ENCODE measurements at regions not wholly inside any gene's neighbourhood (a gene's known extent, or its start where the extent isn't known, plus 50 kb on each side); places are given as distances from the start of the nearest gene placed in this dataset.

- Mint-ChIP-seq H3K9me3 (no peaks in the 10 kb centered on the region), H3K4me3 (no peak overlapping the region), H3K4me1 (peaks cover 5% of the 10 kb centered on the region), H3K27ac (ENCODE audit: unreplicated experiment) (no peak overlapping the region), H3K36me3 (ENCODE audit: low read depth) (no peaks in the 10 kb centered on the region), H3K27me3 (ENCODE audit: low read depth) (no peaks in the 10 kb centered on the region)
- TF ChIP-seq, protein P1, sequence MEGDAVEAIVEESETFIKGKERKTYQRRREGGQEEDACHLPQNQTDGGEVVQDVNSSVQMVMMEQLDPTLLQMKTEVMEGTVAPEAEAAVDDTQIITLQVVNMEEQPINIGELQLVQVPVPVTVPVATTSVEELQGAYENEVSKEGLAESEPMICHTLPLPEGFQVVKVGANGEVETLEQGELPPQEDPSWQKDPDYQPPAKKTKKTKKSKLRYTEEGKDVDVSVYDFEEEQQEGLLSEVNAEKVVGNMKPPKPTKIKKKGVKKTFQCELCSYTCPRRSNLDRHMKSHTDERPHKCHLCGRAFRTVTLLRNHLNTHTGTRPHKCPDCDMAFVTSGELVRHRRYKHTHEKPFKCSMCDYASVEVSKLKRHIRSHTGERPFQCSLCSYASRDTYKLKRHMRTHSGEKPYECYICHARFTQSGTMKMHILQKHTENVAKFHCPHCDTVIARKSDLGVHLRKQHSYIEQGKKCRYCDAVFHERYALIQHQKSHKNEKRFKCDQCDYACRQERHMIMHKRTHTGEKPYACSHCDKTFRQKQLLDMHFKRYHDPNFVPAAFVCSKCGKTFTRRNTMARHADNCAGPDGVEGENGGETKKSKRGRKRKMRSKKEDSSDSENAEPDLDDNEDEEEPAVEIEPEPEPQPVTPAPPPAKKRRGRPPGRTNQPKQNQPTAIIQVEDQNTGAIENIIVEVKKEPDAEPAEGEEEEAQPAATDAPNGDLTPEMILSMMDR (conservative IDR thresholded peaks at IDR 0.05) = no peak
- DNase-seq (ENCODE audit: low read depth, low spot score) = no peak
Measured at GRCh38 chr11:42066113-42066512, 606.7 kb upstream of the LRRC4C start.

GRCh38 chr11:42074306-42074705 is 614.9 kb upstream of the LRRC4C start:
- Mint-ChIP-seq H3K27me3 (ENCODE audit: low read depth) (no peaks in the 10 kb centered on the region), H3K36me3 (ENCODE audit: low read depth) (no peaks in the 10 kb centered on the region), H3K4me3 (no peak overlapping the region), H3K4me1 (no peaks in the 10 kb centered on the region), H3K9me3 (no peaks in the 10 kb centered on the region), H3K27ac (ENCODE audit: unreplicated experiment) (no peak overlapping the region)
- DNase-seq (ENCODE audit: low read depth, low spot score) = no peak
- TF ChIP-seq, protein P1 (conservative IDR thresholded peaks at IDR 0.05) = no peak

GRCh38 chr11:42075180-42075579 is 615.7 kb upstream of the LRRC4C start:
- Mint-ChIP-seq H3K36me3 (ENCODE audit: low read depth) (no peaks in the 10 kb centered on the region), H3K27ac (ENCODE audit: unreplicated experiment) (no peak overlapping the region), H3K27me3 (ENCODE audit: low read depth) (no peaks in the 10 kb centered on the region), H3K4me3 (no peak overlapping the region), H3K4me1 (no peaks in the 10 kb centered on the region), H3K9me3 (no peaks in the 10 kb centered on the region)
- TF ChIP-seq, protein P1 (conservative IDR thresholded peaks at IDR 0.05) = no peak
- no peak for DNase-seq (ENCODE audit: low read depth, low spot score)

- no peaks in the 10 kb centered on the region for H3K27me3 Mint-ChIP-seq (ENCODE audit: low read depth)
- no peaks in the 10 kb centered on the region for H3K9me3 Mint-ChIP-seq
- TF ChIP-seq, protein P1 (conservative IDR thresholded peaks at IDR 0.05) = no peak
- DNase-seq (ENCODE audit: low read depth, low spot score) = no peak
- H3K4me1 Mint-ChIP-seq = peaks cover 3% of the 10 kb centered on the region
- H3K4me3 Mint-ChIP-seq = no peak overlapping the region
- no peak overlapping the region for H3K27ac Mint-ChIP-seq (ENCODE audit: unreplicated experiment)
- no peaks in the 10 kb centered on the region for H3K36me3 Mint-ChIP-seq (ENCODE audit: low read depth)
Measured at GRCh38 chr11:42077794-42078193, 618.3 kb upstream of the LRRC4C start.

DNA sequence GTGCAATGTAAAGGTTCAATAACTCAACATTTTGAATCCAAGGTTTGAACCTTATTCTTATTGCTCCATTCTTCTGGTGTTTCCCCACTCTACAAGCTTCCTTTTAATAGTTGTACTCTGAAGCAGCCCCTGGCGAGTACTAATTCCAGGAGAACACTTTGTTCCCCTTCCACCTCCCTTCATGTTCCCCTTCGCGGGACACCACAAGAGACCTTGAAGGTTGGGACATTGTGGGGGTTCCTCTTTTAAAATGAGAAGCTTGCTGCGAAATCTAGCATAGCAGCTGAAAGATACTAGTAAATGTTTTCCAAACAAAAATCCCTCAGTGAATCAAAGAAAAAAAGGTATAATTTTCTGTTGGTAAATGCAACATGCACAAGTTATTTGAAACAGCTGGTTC is 626.3 kb upstream of the LRRC4C start:
- H3K4me3 Mint-ChIP-seq = no peak overlapping the region
- no peak overlapping the region for H3K27ac Mint-ChIP-seq (ENCODE audit: unreplicated experiment)
- H3K4me1 Mint-ChIP-seq = peaks cover 3% of the 10 kb centered on the region
- no peaks in the 10 kb centered on the region for H3K36me3 Mint-ChIP-seq (ENCODE audit: low read depth)
- H3K9me3 Mint-ChIP-seq = no peaks in the 10 kb centered on the region
- DNase-seq (ENCODE audit: low read depth, low spot score) = no peak
- no peaks in the 10 kb centered on the region for H3K27me3 Mint-ChIP-seq (ENCODE audit: low read depth)
- TF ChIP-seq, protein P1 (conservative IDR thresholded peaks at IDR 0.05) = no peak

DNA sequence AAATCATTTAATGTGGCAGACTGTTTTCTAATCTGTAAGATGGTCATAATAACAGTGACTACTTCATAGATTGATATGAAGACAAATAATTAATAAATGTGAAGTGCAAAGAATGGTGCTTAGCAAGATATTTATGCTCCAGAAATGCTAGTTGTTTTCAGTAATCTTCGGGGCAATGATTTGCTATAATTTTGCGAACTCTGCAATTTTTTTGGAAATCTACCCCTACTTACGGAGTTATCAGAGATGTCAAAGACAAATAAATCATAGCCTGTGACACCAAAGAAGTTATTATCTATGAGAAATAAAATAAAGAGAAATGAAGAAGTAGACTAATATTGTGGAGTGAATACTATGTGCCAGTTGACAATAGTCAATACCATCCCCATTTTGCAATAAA is 634.1 kb upstream of the LRRC4C start:
- H3K4me1 Mint-ChIP-seq = no peaks in the 10 kb centered on the region
- H3K36me3 Mint-ChIP-seq (ENCODE audit: low read depth) = no peaks in the 10 kb centered on the region
- H3K4me3 Mint-ChIP-seq = no peak overlapping the region
- no peak overlapping the region for H3K27ac Mint-ChIP-seq (ENCODE audit: unreplicated experiment)
- TF ChIP-seq, protein P1 (conservative IDR thresholded peaks at IDR 0.05) = no peak
- no peaks in the 10 kb centered on the region for H3K27me3 Mint-ChIP-seq (ENCODE audit: low read depth)
- H3K9me3 Mint-ChIP-seq = peaks cover 5% of the 10 kb centered on the region
- no peak for DNase-seq (ENCODE audit: low read depth, low spot score)

Data from neural crest cell (in vitro differentiated cells).